Progenitor cell of endocrine pancreas (in vitro differentiated cells): ENCODE measurements at regions not wholly inside any gene's neighbourhood (a gene's known extent, or its start where the extent isn't known, plus 50 kb on each side); places are given as distances from the start of the nearest gene placed in this dataset.

Experiments used
- DNase-seq: peaks from one replicate; pipeline ENCODE4 v3.0.0; 2021; ENCODE audit warnings: low spot score; ENCODE audit not compliant: unreplicated experiment
- H3K27ac Mint-ChIP-seq: 2 replicates; pipeline ENCODE4 v1.8.0; 2021; ENCODE audit warnings: mild to moderate bottlenecking, moderate library complexity, mixed read lengths
- H3K27me3 Mint-ChIP-seq: 2 replicates; pipeline ENCODE4 v1.8.0; 2021; ENCODE audit warnings: mixed read lengths
- H3K36me3 Mint-ChIP-seq: 2 replicates; pipeline ENCODE4 v1.8.0; 2022; ENCODE audit warnings: mixed read lengths; ENCODE audit not compliant: insufficient read depth
- H3K4me1 Mint-ChIP-seq: 2 replicates; pipeline ENCODE4 v1.8.0; 2021; ENCODE audit warnings: low read depth, mixed read lengths
- H3K4me3 Mint-ChIP-seq: 2 replicates; pipeline ENCODE4 v1.8.0; 2021; ENCODE audit warnings: low read depth, mild to moderate bottlenecking, moderate library complexity, mixed read lengths
- H3K9me3 Mint-ChIP-seq: 2 replicates; pipeline ENCODE4 v1.8.0; 2021; ENCODE audit warnings: low read depth, mixed read lengths
- TF ChIP-seq, protein P1 (sequence below): fragments of 200-600 bp; sonication (generic); IDR thresholded peaks from one replicate; pipeline ENCODE4 v1.5.0; 2021; ENCODE audit warnings: antibody characterized with exemption, mild to moderate bottlenecking; ENCODE audit not compliant: unreplicated experiment

DNA sequence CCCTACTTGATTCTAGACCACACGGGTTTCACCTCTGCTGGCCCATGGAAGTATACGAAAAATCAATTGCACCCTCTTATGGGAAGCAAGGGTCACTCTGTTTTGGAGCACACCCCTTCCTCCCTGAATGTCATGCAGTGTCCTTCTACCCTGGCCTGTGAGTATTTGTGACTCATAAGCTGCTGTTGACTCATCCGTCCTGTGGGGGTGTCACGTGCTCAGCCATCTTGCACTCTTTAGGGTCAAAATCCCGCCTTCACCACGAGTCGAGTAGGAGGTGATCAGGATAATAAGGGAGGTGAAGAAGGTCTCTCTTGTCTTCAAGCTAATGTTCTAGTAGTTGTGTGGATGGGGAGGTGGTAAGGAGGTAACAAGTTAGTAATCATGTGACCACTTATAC, 341.0 kb upstream of the EEF2KMT start:
- no peak overlapping the region for H3K4me3 Mint-ChIP-seq
- TF ChIP-seq, protein P1, sequence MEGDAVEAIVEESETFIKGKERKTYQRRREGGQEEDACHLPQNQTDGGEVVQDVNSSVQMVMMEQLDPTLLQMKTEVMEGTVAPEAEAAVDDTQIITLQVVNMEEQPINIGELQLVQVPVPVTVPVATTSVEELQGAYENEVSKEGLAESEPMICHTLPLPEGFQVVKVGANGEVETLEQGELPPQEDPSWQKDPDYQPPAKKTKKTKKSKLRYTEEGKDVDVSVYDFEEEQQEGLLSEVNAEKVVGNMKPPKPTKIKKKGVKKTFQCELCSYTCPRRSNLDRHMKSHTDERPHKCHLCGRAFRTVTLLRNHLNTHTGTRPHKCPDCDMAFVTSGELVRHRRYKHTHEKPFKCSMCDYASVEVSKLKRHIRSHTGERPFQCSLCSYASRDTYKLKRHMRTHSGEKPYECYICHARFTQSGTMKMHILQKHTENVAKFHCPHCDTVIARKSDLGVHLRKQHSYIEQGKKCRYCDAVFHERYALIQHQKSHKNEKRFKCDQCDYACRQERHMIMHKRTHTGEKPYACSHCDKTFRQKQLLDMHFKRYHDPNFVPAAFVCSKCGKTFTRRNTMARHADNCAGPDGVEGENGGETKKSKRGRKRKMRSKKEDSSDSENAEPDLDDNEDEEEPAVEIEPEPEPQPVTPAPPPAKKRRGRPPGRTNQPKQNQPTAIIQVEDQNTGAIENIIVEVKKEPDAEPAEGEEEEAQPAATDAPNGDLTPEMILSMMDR = no peak

DNA sequence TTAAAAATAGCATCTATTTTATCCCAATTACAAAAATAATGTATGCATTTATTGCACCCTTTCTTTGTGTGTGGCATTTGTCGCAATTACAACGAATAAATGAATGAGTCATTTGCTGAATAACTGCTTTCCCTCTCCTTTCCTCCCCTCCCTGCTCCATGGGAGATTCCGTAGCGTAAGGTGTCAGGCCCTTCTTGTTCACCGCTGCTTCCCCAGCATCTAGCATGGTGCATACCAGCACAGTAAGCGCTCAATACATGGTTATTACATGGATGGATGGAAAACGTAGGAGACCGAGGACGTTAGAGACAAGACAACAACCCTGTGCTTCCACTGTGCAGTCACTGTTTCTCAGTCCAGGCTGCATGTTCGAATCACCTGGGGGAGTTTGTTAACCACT, 336.0 kb upstream of the EEF2KMT start:
- no peaks in the 10 kb centered on the region for H3K9me3 Mint-ChIP-seq
- peaks cover 4% of the 10 kb centered on the region for H3K4me1 Mint-ChIP-seq
- peaks cover 3% of the 10 kb centered on the region for H3K27me3 Mint-ChIP-seq
- DNase-seq = no peak
- H3K27ac Mint-ChIP-seq = no peak overlapping the region
- no peaks in the 10 kb centered on the region for H3K36me3 Mint-ChIP-seq
- H3K4me3 Mint-ChIP-seq = no peak overlapping the region
- TF ChIP-seq, protein P1 = no peak

More for the DNA sequence above, 341.0 kb upstream of the EEF2KMT start:
- Mint-ChIP-seq H3K36me3 (no peaks in the 10 kb centered on the region), H3K4me1 (no peaks in the 10 kb centered on the region), H3K27ac (no peak overlapping the region), H3K27me3 (peaks cover 10% of the 10 kb centered on the region), H3K9me3 (no peaks in the 10 kb centered on the region)
- no peak for DNase-seq

DNA sequence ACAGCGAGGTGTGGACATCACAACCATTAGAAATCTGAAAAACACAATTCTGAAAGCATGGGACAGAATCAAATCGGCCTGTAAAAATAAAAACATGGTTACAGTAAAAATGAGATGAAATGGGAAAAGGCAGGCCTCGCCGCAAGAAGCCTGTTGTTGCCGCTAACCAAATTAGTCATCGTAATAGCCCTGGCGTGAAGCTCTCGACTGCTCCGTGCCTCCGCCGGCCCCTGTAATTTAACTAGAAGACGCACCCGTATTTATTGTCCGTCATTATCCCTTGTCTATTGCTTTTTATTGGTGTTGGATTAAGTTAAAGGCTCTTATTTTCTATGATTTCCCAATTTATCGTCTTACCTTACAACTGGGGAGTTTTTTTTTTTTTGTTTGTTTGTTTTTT, 334.6 kb upstream of the EEF2KMT start:
- Mint-ChIP-seq H3K27me3 (peaks cover 7% of the 10 kb centered on the region), H3K9me3 (no peaks in the 10 kb centered on the region), H3K4me1 (peaks cover 4% of the 10 kb centered on the region), H3K27ac (no peak overlapping the region), H3K4me3 (no peak overlapping the region), H3K36me3 (no peaks in the 10 kb centered on the region)
- TF ChIP-seq, protein P1 = no peak
- no peak for DNase-seq

DNA sequence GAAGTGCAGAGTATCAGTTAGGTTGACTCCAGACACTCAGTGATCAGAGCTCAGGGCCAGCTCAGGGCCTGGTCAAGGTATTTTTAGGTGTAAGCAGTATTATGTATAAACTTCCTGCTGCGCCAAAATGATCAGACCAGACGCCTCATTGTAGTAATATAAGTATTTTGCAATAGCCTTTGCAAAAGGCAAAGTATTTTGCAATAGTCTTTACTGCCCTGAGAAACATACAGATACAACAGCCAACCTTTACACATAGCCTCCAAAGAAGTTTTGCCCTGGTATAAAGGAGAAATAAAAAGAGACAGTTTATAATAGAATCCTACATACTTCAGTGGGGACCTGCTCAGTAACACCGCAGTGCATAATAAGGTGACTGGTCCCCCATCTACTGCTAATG, 333.0 kb upstream of the EEF2KMT start:
- peaks cover 9% of the 10 kb centered on the region for H3K27me3 Mint-ChIP-seq
- no peak overlapping the region for H3K4me3 Mint-ChIP-seq
- H3K27ac Mint-ChIP-seq = no peak overlapping the region
- H3K36me3 Mint-ChIP-seq = no peaks in the 10 kb centered on the region
- H3K4me1 Mint-ChIP-seq = peaks cover 4% of the 10 kb centered on the region
- TF ChIP-seq, protein P1 = no peak
- no peaks in the 10 kb centered on the region for H3K9me3 Mint-ChIP-seq
- DNase-seq = no peak

DNA sequence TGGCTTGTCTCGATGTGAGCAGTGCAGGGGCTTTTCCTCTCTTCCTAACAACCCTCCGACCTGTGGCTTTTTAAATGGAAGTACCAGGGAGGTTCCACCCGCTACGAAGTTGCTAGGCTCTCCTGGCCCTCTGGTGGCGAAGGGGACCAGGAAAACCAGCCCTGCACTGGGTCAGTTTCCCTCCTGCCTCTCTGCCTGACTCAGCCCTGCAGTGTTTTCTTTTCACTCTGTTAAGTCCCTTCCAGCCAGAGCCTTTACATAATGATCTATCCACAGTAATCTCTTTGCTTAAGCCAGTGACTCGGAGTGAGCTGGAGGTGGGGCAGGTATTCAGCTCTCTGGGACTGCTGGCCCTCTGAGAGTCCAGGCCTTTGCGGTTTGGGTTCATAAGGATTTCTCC, 331.3 kb upstream of the EEF2KMT start:
- Mint-ChIP-seq H3K4me3 (no peak overlapping the region), H3K4me1 (peaks cover 4% of the 10 kb centered on the region), H3K9me3 (no peaks in the 10 kb centered on the region), H3K27me3 (peaks cover 10% of the 10 kb centered on the region), H3K36me3 (no peaks in the 10 kb centered on the region), H3K27ac (no peak overlapping the region)
- TF ChIP-seq, protein P1 = peak; percentile 50
- DNase-seq = no peak
